ENCODE measurements at regions not wholly inside any gene's neighbourhood (a gene's known extent, or its start where the extent isn't known, plus 50 kb on each side); places are given as distances from the start of the nearest gene placed in this dataset.

DNA sequence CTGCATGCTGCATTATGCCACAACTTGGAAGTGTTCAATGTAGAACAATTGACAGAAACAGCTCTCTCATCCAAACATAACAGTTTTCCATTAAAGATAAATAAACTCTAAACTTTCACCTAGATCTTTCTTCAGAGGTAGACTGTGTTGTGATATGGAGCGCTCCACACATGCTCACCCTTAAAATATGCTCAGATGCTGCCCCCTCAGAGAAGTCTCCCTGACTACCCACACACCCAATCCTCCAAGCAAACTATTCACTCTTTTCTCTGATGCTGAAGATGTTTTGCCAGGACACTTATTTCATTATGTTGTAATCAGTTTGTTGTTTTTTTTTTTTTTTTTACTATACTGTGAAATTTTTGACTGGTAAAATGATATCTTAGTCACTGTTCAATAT lies 206.6 kb upstream of the RASA1 start:
- H3K4me3 ChIP-seq (ENCODE audit: insufficient read depth, low read depth, low read length), result no peak overlapping the region
- H3K27ac ChIP-seq (ENCODE audit: insufficient read depth, low read depth, low read length, poor library complexity, severe bottlenecking), result no peak overlapping the region
- H3K27me3 ChIP-seq (ENCODE audit: control insufficient read depth, insufficient read depth, low read length, poor library complexity, severe bottlenecking), result no peaks in the 10 kb centered on the region
- no peaks in the 10 kb centered on the region for H3K4me1 ChIP-seq (ENCODE audit: control insufficient read depth, insufficient read depth, low read length)
- WGBS, 2 experiments, result 100% methylated on average over 1 of the region's 1 CpG; no CpG with 5 or more reads in 1 of the 2 experiments
- H3K36me3 ChIP-seq (ENCODE audit: control insufficient read depth, insufficient read depth, low read length), result no peaks in the 10 kb centered on the region
- no peaks in the 10 kb centered on the region for H3K9me3 ChIP-seq (ENCODE audit: control insufficient read depth, low read length)

GRCh38 chr5:87069311-87069710 lies 198.4 kb upstream of the RASA1 start:
- no peak overlapping the region for H3K4me3 ChIP-seq (ENCODE audit: insufficient read depth, low read depth, low read length)
- H3K36me3 ChIP-seq (ENCODE audit: control insufficient read depth, insufficient read depth, low read length), result no peaks in the 10 kb centered on the region
- no peaks in the 10 kb centered on the region for H3K9me3 ChIP-seq (ENCODE audit: control insufficient read depth, low read length)
- no peak overlapping the region for H3K27ac ChIP-seq (ENCODE audit: insufficient read depth, low read depth, low read length, poor library complexity, severe bottlenecking)
- no peaks in the 10 kb centered on the region for H3K4me1 ChIP-seq (ENCODE audit: control insufficient read depth, insufficient read depth, low read length)
- H3K27me3 ChIP-seq (ENCODE audit: control insufficient read depth, insufficient read depth, low read length, poor library complexity, severe bottlenecking), result no peaks in the 10 kb centered on the region
- WGBS, 2 experiments, result 92 to 100% methylated on average over 1 of the region's 2 CpGs

DNA sequence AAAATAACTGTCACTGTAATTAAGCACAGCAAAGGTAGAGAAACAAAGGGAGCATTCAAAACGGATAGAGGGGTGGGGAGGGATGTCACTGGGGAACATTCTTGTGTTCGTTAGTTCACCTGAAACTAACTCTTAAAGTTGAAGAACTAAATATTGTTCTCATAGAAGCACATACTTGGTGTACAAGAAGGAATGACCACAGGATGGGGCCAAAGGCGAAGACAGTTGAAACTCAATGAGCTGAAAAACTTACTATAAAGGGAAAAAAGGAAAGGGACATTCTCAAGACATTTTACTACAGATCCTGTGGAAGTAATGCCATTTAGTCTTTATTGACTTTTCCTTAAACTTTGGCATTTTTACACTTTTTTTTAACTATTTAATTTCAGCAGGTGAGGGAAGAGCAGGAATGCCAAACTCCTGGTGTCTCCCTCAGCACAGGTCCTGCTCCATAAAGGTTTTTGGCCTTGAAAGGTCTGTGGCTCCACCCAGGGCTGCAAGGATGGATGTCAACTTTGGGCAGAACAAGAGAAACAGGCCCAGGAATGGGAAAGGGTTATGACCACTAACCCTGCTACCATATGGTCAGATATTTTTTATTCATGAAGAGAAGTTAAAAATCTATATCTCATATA lies 197.6 kb upstream of the RASA1 start:
- Histone ChIP-seq H3K27ac (ENCODE audit: insufficient read depth, low read depth, low read length, poor library complexity, severe bottlenecking) (no peak overlapping the region), H3K36me3 (ENCODE audit: control insufficient read depth, insufficient read depth, low read length) (no peaks in the 10 kb centered on the region), H3K4me3 (ENCODE audit: insufficient read depth, low read depth, low read length) (no peak overlapping the region), H3K9me3 (ENCODE audit: control insufficient read depth, low read length) (no peaks in the 10 kb centered on the region), H3K27me3 (ENCODE audit: control insufficient read depth, insufficient read depth, low read length, poor library complexity, severe bottlenecking) (no peaks in the 10 kb centered on the region), H3K4me1 (ENCODE audit: control insufficient read depth, insufficient read depth, low read length) (no peaks in the 10 kb centered on the region)
- 63 to 73% methylated on average over 3 of the region's 3 CpGs for WGBS, 2 experiments

GRCh38 chr5:87074072-87074471 lies 193.6 kb upstream of the RASA1 start:
- H3K4me1 ChIP-seq (ENCODE audit: control insufficient read depth, insufficient read depth, low read length), result no peaks in the 10 kb centered on the region
- H3K4me3 ChIP-seq (ENCODE audit: insufficient read depth, low read depth, low read length), result no peak overlapping the region
- no peaks in the 10 kb centered on the region for H3K9me3 ChIP-seq (ENCODE audit: control insufficient read depth, low read length)
- no peak overlapping the region for H3K27ac ChIP-seq (ENCODE audit: insufficient read depth, low read depth, low read length, poor library complexity, severe bottlenecking)
- H3K27me3 ChIP-seq (ENCODE audit: control insufficient read depth, insufficient read depth, low read length, poor library complexity, severe bottlenecking), result no peaks in the 10 kb centered on the region
- WGBS, 2 experiments, result 93 to 100% methylated on average over 1 to 2 of the region's 2 CpGs
- no peaks in the 10 kb centered on the region for H3K36me3 ChIP-seq (ENCODE audit: control insufficient read depth, insufficient read depth, low read length)

DNA sequence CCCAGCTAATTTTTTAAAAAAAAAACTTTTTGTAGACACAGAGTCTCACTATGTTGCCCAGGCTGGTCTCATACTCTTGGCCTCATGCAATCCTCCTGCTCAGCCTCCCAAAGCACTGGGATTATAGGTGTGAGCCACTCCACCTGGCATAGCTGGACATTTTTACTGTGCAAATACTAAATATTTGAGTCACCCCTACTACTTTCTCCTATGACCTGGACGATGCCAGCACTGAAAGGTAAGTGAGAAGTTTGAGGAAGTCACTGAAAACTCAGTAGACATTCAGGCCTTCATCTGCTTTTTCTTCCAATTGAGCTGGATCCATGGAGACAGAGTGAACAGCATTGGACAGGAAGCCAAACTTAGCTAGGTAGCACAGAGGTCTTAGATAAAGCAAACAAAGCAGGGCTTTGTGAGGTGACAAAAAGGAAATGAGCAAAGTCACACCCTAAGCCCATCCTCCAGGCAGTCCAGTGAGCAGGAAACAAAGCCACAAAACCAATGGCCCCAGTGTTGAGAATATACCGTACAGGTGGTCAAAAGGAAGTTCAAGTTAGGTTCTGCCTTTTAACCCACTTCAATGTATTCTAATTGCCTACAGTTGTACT lies 192.6 kb upstream of the RASA1 start:
- WGBS, 2 experiments, result 92 to 95% methylated on average over 2 of the region's 2 CpGs
- no peaks in the 10 kb centered on the region for H3K4me1 ChIP-seq (ENCODE audit: control insufficient read depth, insufficient read depth, low read length)
- H3K36me3 ChIP-seq (ENCODE audit: control insufficient read depth, insufficient read depth, low read length), result no peaks in the 10 kb centered on the region
- no peak overlapping the region for H3K4me3 ChIP-seq (ENCODE audit: insufficient read depth, low read depth, low read length)
- H3K9me3 ChIP-seq (ENCODE audit: control insufficient read depth, low read length), result no peaks in the 10 kb centered on the region
- no peak overlapping the region for H3K27ac ChIP-seq (ENCODE audit: insufficient read depth, low read depth, low read length, poor library complexity, severe bottlenecking)
- H3K27me3 ChIP-seq (ENCODE audit: control insufficient read depth, insufficient read depth, low read length, poor library complexity, severe bottlenecking), result no peaks in the 10 kb centered on the region

DNA sequence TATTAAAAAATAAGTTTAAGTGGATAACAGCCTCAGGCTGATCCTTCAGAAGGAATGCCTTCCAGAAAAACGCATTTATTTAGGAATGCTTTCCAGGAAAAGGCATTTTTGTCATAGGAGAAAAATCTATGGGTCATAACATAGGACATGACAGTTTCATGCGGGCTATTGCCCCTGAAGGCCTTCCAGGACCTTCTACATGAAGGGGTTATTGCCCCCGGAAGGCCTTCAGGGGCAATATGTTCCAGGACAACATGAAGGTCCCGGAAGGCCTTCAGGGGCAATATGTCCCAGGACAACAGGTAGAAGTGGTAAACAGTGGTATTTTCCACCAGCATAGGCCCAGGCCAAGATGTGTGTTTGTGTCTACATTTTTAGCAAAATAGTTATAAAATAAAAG lies 191.3 kb upstream of the RASA1 start:
- Histone ChIP-seq H3K4me1 (ENCODE audit: control insufficient read depth, insufficient read depth, low read length) (no peaks in the 10 kb centered on the region), H3K27ac (ENCODE audit: insufficient read depth, low read depth, low read length, poor library complexity, severe bottlenecking) (no peak overlapping the region), H3K36me3 (ENCODE audit: control insufficient read depth, insufficient read depth, low read length) (no peaks in the 10 kb centered on the region), H3K9me3 (ENCODE audit: control insufficient read depth, low read length) (no peaks in the 10 kb centered on the region), H3K4me3 (ENCODE audit: insufficient read depth, low read depth, low read length) (no peak overlapping the region), H3K27me3 (ENCODE audit: control insufficient read depth, insufficient read depth, low read length, poor library complexity, severe bottlenecking) (no peaks in the 10 kb centered on the region)
- 95% methylated on average over 4 of the region's 4 CpGs for WGBS, 2 experiments

GRCh38 chr5:87076931-87077330 lies 190.8 kb upstream of the RASA1 start:
- Histone ChIP-seq H3K4me3 (ENCODE audit: insufficient read depth, low read depth, low read length) (no peak overlapping the region), H3K9me3 (ENCODE audit: control insufficient read depth, low read length) (no peaks in the 10 kb centered on the region), H3K27ac (ENCODE audit: insufficient read depth, low read depth, low read length, poor library complexity, severe bottlenecking) (no peak overlapping the region), H3K4me1 (ENCODE audit: control insufficient read depth, insufficient read depth, low read length) (no peaks in the 10 kb centered on the region), H3K27me3 (ENCODE audit: control insufficient read depth, insufficient read depth, low read length, poor library complexity, severe bottlenecking) (no peaks in the 10 kb centered on the region), H3K36me3 (ENCODE audit: control insufficient read depth, insufficient read depth, low read length) (no peaks in the 10 kb centered on the region)
- 95 to 100% methylated on average over 2 of the region's 2 CpGs for WGBS, 2 experiments

DNA sequence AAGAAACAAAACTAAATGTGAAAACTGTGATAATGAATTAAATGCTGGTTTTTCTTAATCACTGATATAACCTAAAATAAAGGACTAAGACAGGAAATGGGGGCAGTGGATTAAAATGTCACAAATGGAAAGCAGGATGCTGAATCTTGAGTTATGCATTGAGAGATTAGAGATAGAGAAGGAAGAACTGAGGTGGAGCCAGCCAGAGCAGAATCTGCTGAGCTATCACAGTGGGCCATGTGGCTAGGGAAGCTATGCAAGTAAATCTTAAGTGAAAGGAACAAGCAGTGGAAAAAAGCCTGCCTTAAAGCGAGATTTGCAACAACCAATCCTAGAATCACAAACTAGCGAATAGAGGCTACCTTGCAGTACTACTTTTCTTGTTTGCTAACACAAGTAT lies 188.5 kb upstream of the RASA1 start:
- H3K9me3 ChIP-seq (ENCODE audit: control insufficient read depth, low read length), result no peaks in the 10 kb centered on the region
- H3K4me1 ChIP-seq (ENCODE audit: control insufficient read depth, insufficient read depth, low read length), result no peaks in the 10 kb centered on the region
- no peaks in the 10 kb centered on the region for H3K36me3 ChIP-seq (ENCODE audit: control insufficient read depth, insufficient read depth, low read length)
- H3K27me3 ChIP-seq (ENCODE audit: control insufficient read depth, insufficient read depth, low read length, poor library complexity, severe bottlenecking), result no peaks in the 10 kb centered on the region
- WGBS, 2 experiments, result 79 to 100% methylated on average over 2 of the region's 2 CpGs
- H3K4me3 ChIP-seq (ENCODE audit: insufficient read depth, low read depth, low read length), result no peak overlapping the region
- no peak overlapping the region for H3K27ac ChIP-seq (ENCODE audit: insufficient read depth, low read depth, low read length, poor library complexity, severe bottlenecking)

DNA sequence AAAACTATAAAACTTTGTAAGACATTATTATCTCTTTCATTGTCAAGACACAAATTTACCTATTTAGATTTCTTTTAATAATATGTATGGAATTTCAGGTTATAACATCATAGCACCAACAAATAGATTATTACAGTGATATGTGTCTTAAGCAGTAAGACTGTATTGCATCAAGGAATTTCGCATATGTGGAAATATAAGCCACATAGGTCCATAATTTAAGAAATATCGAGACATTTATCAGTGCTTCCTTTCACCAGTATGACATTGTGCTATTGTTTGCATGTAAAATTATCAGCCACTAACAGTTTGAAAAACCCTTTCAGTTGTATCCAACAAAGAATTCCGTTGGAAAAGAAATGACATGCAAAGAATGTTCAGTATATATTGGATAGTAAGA lies 186.7 kb upstream of the RASA1 start:
- H3K36me3 ChIP-seq (ENCODE audit: control insufficient read depth, insufficient read depth, low read length), result no peaks in the 10 kb centered on the region
- 94 to 100% methylated on average over 2 to 3 of the region's 3 CpGs for WGBS, 2 experiments
- H3K9me3 ChIP-seq (ENCODE audit: control insufficient read depth, low read length), result no peaks in the 10 kb centered on the region

DNA sequence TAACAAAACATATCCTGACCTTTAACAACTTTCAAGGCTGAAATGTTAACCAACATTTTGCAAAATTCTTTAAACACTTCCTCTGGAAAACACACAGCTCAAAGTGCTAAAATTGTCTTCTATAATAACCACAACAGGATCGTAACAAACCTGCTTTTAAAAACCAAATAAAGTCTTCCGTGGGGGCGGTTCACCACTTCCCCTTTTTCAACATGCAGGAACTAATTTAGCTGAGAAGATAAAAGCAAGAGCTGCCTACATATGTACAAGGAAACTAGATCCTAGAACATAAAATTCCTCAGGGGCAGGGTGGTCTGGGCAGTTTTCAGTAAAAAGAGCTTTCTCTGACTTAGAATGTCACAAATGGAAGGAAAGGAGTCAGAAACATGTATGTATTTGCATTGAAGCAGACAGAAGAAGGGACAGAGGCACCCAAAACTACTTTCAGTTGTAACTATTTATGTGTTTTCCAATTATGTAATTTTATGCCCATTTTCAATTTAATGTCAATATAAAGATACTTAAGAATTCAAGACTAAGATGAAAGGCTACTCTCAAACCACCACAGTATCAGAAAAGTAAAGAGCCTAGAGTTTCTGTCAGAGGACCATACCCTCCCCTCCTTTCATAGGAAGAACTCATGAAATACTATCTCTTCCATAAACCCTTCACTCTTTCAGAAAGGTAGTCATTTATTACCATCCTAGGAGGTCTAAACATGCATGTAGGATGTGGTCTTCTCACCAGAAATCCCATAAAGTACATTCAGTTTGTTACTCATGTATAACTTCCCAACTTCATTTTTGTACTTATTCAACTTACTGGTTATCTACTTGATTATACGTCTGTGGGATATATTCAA lies 185.9 kb upstream of the RASA1 start:
- Histone ChIP-seq H3K4me1 (ENCODE audit: control insufficient read depth, insufficient read depth, low read length) (no peaks in the 10 kb centered on the region), H3K4me3 (ENCODE audit: insufficient read depth, low read depth, low read length) (no peak overlapping the region), H3K27me3 (ENCODE audit: control insufficient read depth, insufficient read depth, low read length, poor library complexity, severe bottlenecking) (no peaks in the 10 kb centered on the region), H3K9me3 (ENCODE audit: control insufficient read depth, low read length) (no peaks in the 10 kb centered on the region), H3K36me3 (ENCODE audit: control insufficient read depth, insufficient read depth, low read length) (no peaks in the 10 kb centered on the region), H3K27ac (ENCODE audit: insufficient read depth, low read depth, low read length, poor library complexity, severe bottlenecking) (no peak overlapping the region)
- WGBS, 2 experiments, result 91 to 92% methylated on average over 3 of the region's 4 CpGs

More for the DNA sequence above, 186.7 kb upstream of the RASA1 start:
- no peak overlapping the region for H3K4me3 ChIP-seq (ENCODE audit: insufficient read depth, low read depth, low read length)
- H3K27me3 ChIP-seq (ENCODE audit: control insufficient read depth, insufficient read depth, low read length, poor library complexity, severe bottlenecking), result no peaks in the 10 kb centered on the region
- no peaks in the 10 kb centered on the region for H3K4me1 ChIP-seq (ENCODE audit: control insufficient read depth, insufficient read depth, low read length)
- H3K27ac ChIP-seq (ENCODE audit: insufficient read depth, low read depth, low read length, poor library complexity, severe bottlenecking), result no peak overlapping the region

Data from ectodermal cell (in vitro differentiated cells).